ENCODE measurements at regions not wholly inside any gene's neighbourhood (a gene's known extent, or its start where the extent isn't known, plus 50 kb on each side); places are given as distances from the start of the nearest gene placed in this dataset.
"Not testable (repeated sequence)": the region's sequence is repeated elsewhere in the genome, so short reads cannot be mapped to it uniquely, and the experiment has no call there.

- DNase-seq (ENCODE audit: low read depth, low spot score): no peak
- in situ Hi-C loops (cut with HindIII; ENCODE audit: low pct_unique_long_range_greater_than_20kb, low sequenced_read_pairs): no loop called here
Measured at GRCh38 chr3:137108699-137109440, 151.1 kb downstream of the IL20RB start.

GRCh38 chr3:137110392-137110996 lies 152.7 kb downstream of the IL20RB start:
- peak; percentile 64 for DNase-seq (ENCODE audit: low read depth, low spot score)
- in situ Hi-C loops (cut with HindIII; ENCODE audit: low pct_unique_long_range_greater_than_20kb, low sequenced_read_pairs): no loop called here

GRCh38 chr3:137111497-137111896 lies 153.7 kb downstream of the IL20RB start:
- in situ Hi-C loops (cut with HindIII; ENCODE audit: low pct_unique_long_range_greater_than_20kb, low sequenced_read_pairs): no loop called here

GRCh38 chr3:137116619-137117018 lies 158.8 kb downstream of the IL20RB start:
- in situ Hi-C loops (cut with HindIII; ENCODE audit: low pct_unique_long_range_greater_than_20kb, low sequenced_read_pairs): no loop called here

More at GRCh38 chr3:137111497-137111896, 153.7 kb downstream of the IL20RB start:
- DNase-seq (ENCODE audit: low read depth, low spot score): no peak

GRCh38 chr3:137121704-137122314 lies 164.0 kb downstream of the IL20RB start:
- DNase-seq (ENCODE audit: low read depth, low spot score): peak; percentile 60
- in situ Hi-C loops (cut with HindIII; ENCODE audit: low pct_unique_long_range_greater_than_20kb, low sequenced_read_pairs): no loop called here

More at GRCh38 chr3:137116619-137117018, 158.8 kb downstream of the IL20RB start:
- DNase-seq (ENCODE audit: low read depth, low spot score): no peak

- in situ Hi-C loops (cut with HindIII; ENCODE audit: low pct_unique_long_range_greater_than_20kb, low sequenced_read_pairs): no loop called here
- no peak for DNase-seq (ENCODE audit: low read depth, low spot score)
Measured at GRCh38 chr3:137131081-137131480, 173.3 kb downstream of the IL20RB start.

GRCh38 chr3:137134431-137134830 lies 176.6 kb downstream of the IL20RB start:
- in situ Hi-C loops (cut with HindIII; ENCODE audit: low pct_unique_long_range_greater_than_20kb, low sequenced_read_pairs): no loop called here
- no peak for DNase-seq (ENCODE audit: low read depth, low spot score)

- DNase-seq (ENCODE audit: low read depth, low spot score): no peak
- in situ Hi-C loops (cut with HindIII; ENCODE audit: low pct_unique_long_range_greater_than_20kb, low sequenced_read_pairs): no loop called here
Measured at GRCh38 chr3:137148406-137148805, 190.6 kb downstream of the IL20RB start.

- no peak for DNase-seq (ENCODE audit: low read depth, low spot score)
- in situ Hi-C loops (cut with HindIII; ENCODE audit: low pct_unique_long_range_greater_than_20kb, low sequenced_read_pairs): no loop called here
Measured at GRCh38 chr3:137148917-137149316, 191.1 kb downstream of the IL20RB start.

GRCh38 chr3:137150825-137151224 lies 193.0 kb downstream of the IL20RB start:
- in situ Hi-C loops (cut with HindIII; ENCODE audit: low pct_unique_long_range_greater_than_20kb, low sequenced_read_pairs): no loop called here
- DNase-seq (ENCODE audit: low read depth, low spot score): no peak

GRCh38 chr3:137153046-137153445 lies 195.3 kb downstream of the IL20RB start:
- in situ Hi-C loops (cut with HindIII; ENCODE audit: low pct_unique_long_range_greater_than_20kb, low sequenced_read_pairs): not testable (repeated sequence)
- peak; percentile 57 for DNase-seq (ENCODE audit: low read depth, low spot score)

GRCh38 chr3:137163241-137163871 lies 205.6 kb downstream of the IL20RB start:
- no peak for DNase-seq (ENCODE audit: low read depth, low spot score)
- in situ Hi-C loops (cut with HindIII; ENCODE audit: low pct_unique_long_range_greater_than_20kb, low sequenced_read_pairs): no loop called here

- DNase-seq (ENCODE audit: low read depth, low spot score): no peak
- in situ Hi-C loops (cut with HindIII; ENCODE audit: low pct_unique_long_range_greater_than_20kb, low sequenced_read_pairs): no loop called here
Measured at GRCh38 chr3:137163958-137164357, 206.2 kb downstream of the IL20RB start.

- in situ Hi-C loops (cut with HindIII; ENCODE audit: low pct_unique_long_range_greater_than_20kb, low sequenced_read_pairs): no loop called here
- DNase-seq (ENCODE audit: low read depth, low spot score): peak; percentile 24
Measured at GRCh38 chr3:137165117-137165806, 207.5 kb downstream of the IL20RB start.

GRCh38 chr3:137171834-137172603 lies 214.2 kb downstream of the IL20RB start:
- in situ Hi-C loops (cut with HindIII; ENCODE audit: low pct_unique_long_range_greater_than_20kb, low sequenced_read_pairs): no loop called here
- no peak for DNase-seq (ENCODE audit: low read depth, low spot score)

- in situ Hi-C loops (cut with HindIII; ENCODE audit: low pct_unique_long_range_greater_than_20kb, low sequenced_read_pairs): no loop called here
- no peak for DNase-seq (ENCODE audit: low read depth, low spot score)
Measured at GRCh38 chr3:137172728-137173127, 214.9 kb downstream of the IL20RB start.

GRCh38 chr3:137174514-137174913 lies 216.7 kb downstream of the IL20RB start:
- DNase-seq (ENCODE audit: low read depth, low spot score): no peak
- in situ Hi-C loops (cut with HindIII; ENCODE audit: low pct_unique_long_range_greater_than_20kb, low sequenced_read_pairs): no loop called here

All from SK-MEL-5 (cell line).